DMS53 treated with DMSO at 0.1 percent for 48 hours (cell line): ENCODE measurements at regions not wholly inside any gene's neighbourhood (a gene's known extent, or its start where the extent isn't known, plus 50 kb on each side); places are given as distances from the start of the nearest gene placed in this dataset.

Experiments
- DNase-seq: peaks from one replicate; lab custom pipeline; 2025; ENCODE audit not compliant: unreplicated experiment; lab: John Stamatoyannopoulos, UW

DNA sequence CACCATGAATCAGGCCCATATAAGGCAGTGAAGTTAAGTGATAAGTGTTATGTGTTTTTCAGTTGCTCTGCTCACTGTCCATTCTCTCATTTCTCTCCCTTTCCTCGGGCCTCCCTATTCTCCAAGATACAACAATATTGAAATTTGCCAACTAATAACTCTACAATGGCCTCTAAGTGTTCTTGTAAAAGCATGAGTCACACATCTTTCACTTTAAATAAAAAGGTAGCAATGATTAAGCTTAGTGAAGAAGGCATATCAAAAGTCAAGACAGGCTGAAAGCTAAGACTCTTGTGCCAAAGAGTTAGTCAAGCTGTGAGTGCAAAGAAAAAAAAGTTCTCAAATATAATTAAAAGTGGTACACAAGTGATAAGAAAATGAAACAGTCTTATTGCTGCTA is 675.4 kb downstream of the OTOL1 start:
- no peak for DNase-seq

- no peak for DNase-seq
Measured at GRCh38 chr3:162175145-162175544, 678.5 kb downstream of the OTOL1 start.

- no peak for DNase-seq
Measured at GRCh38 chr3:162175878-162176277, 679.3 kb downstream of the OTOL1 start.

GRCh38 chr3:162183440-162183839 is 686.8 kb downstream of the OTOL1 start:
- no peak for DNase-seq

- no peak for DNase-seq
Measured at GRCh38 chr3:162192340-162193029, 695.9 kb downstream of the OTOL1 start.

DNA sequence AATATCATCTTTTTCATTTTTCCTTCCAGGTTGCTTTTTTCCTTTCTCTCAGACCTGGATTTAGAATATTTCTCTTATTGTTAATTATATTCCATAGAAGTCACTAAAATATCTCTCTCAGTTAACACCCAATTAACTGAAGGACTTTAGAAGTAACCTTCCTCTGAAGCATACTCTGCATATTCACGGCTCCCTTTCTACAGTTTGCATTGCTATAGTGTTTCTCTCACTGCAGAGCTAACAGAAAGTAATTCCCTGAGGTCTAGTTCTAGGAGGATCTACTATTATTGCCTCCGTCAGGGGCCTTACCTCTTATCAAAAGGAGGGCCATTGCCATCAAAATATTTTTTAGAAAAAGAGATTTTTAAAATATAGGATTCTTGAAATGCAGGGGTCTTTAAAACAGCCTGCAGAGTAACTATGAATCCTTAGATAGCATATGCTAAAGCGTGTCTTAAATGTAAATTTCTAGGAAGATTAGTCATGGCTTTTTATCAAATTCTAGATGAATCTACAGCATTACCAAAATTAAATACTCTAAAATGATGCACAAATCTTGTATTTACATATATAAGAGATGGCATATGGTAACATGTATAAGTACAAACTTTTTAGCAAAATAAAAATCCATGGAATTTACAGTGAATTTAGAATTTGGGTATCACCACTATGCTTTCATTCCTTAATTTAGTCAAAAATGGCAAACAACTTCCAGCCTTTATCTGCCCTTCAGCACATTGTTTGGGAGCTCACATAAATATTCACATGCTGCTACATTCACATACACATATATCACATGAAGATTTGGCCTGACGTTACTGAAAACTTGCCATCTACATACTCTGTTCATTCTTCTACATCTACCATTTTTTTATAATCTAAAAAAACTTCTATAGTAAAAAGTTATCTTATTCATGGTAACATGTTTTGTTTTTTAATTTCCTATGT is 696.8 kb downstream of the OTOL1 start:
- DNase-seq, result no peak

- no peak for DNase-seq
Measured at GRCh38 chr3:162195147-162195546, 698.5 kb downstream of the OTOL1 start.

GRCh38 chr3:162196964-162197363 is 700.4 kb downstream of the OTOL1 start:
- no peak for DNase-seq

GRCh38 chr3:162200836-162201235 is 704.2 kb downstream of the OTOL1 start:
- DNase-seq, result no peak

DNA sequence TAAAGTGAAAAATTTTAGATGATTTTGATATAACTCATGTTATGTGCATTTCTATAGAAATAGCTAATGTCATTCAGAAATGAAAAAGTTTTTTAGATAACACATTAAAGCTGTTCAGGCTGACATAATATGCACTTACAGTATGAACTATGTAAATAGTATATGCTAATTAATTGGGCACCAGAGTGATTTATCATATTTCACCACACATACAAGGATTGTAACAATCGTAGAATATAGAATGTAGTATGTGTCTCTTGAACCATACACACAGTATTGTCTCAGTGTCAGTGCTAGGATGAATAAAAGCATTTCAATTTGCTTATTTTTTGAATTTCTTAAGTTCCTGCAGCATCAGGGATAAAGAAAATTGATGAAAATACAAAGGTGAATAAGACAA is 710.0 kb downstream of the OTOL1 start:
- DNase-seq, result no peak

- no peak for DNase-seq
Measured at GRCh38 chr3:162211470-162211869, 714.9 kb downstream of the OTOL1 start.

DNA sequence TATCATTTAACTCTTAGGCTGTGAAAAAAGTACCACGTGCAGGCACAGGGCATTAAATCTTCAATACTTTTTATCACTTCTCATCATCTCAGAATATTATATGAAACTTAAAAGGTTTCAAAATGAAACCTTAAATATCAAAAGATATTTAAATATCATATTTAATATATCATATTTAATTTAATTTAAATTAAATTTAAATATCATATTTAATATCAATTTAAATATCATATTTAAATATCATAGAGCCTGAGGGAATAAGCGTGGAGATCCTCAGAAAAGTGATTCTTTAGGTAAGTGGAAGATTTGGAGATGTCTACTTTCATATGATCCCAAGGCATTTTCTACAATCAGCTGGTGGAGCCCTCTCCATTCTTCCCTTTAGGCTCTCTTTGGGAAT is 716.6 kb downstream of the OTOL1 start:
- no peak for DNase-seq

- DNase-seq, result no peak
Measured at GRCh38 chr3:162213956-162214355, 717.3 kb downstream of the OTOL1 start.

- DNase-seq, result no peak
Measured at GRCh38 chr3:162217647-162218046, 721.0 kb downstream of the OTOL1 start.

DNA sequence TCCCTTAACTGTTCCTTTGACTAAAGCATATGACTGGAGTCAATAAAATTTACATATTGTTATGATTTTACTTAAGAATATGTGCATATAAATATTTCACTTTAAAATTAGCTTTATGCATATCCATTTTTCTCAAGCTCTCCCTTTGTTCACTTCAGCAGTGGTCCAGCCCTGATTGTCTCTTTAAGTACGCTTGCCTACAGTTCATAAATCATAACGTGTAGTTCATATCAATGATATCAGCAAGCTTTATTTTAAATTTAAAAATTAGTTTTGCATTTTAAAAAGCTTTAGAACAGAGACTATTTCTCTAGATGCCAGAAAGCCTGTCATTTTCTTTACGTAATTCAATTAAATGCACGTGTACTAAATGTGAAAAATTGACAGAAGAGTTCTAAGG is 721.9 kb downstream of the OTOL1 start:
- DNase-seq, result no peak

GRCh38 chr3:162224746-162225145 is 728.1 kb downstream of the OTOL1 start:
- DNase-seq, result no peak

GRCh38 chr3:162236949-162237348 is 740.3 kb downstream of the OTOL1 start:
- no peak for DNase-seq

DNA sequence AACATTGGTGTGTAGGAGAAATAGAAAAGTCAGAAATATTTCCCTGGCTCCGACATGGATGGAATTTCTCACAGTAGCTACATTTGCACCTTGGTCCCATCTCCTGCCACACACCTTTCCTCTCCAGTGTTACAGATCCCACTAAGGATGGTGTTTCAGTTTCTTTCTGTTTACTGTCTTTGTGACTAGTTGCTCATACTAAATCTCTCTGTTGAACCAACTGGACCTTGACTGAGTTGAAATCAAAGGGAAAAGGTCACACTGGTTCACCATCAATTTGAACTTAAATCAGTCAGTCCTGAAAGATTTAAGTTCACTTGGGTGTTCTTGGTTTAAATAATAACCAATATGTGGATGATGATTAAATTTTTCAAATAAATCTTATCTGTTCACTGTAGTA is 754.2 kb downstream of the OTOL1 start:
- DNase-seq, result no peak

DNA sequence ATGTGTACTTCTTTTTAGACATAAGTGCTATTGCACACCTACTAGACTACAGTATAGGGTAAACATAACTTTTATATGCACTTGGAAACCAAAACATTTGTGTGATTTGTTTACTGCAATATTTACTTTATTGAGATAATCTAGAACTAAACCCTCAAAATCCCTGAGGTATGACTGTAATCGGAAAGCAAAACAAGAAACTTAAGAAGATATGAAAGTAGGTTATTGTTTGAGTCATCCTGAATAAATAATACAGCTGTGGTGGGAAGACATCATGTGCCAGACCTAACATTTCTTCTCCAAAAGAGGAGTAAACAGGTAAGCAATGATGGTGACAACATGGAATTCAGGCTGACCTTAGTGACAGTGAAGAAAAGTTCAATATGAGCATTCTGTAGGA is 765.5 kb downstream of the OTOL1 start:
- DNase-seq, result no peak

- no peak for DNase-seq
Measured at GRCh38 chr3:162263596-162263995, 767.0 kb downstream of the OTOL1 start.

GRCh38 chr3:162269636-162270458 is 773.2 kb downstream of the OTOL1 start:
- DNase-seq, result no peak
